ENCODE measurements at regions not wholly inside any gene's neighbourhood (a gene's known extent, or its start where the extent isn't known, plus 50 kb on each side); places are given as distances from the start of the nearest gene placed in this dataset.

DNA sequence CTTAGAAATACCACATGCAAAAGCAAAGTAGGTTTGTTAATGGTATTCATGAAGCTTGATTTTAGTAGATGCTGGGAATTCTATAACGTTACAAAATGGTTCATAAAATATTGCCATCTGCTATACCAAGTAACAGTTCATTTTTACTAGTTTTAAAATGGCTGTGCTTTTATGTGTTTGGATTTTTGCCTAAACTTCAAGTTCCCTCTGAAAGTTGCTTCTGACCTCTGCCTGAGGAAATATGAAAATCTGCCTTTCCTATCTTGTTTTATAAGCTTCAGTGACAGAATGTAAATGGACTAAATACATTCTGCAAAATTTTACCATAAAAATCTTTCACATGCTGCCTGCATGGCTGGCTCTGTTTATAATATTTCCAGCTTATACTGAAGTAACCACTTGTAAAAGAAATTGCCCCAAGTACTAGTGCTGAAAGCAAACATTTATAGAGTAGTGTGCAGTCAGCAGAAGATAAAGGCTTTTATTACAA lies 560.7 kb upstream of the ROBO2 start:
- TF ChIP-seq TAF1 (IDR thresholded peaks at IDR 0.05; ENCODE audit: low read depth) (no peak), FOXM1 (IDR thresholded peaks at IDR 0.05; ENCODE audit: borderline replicate concordance, low read depth) (no peak), CREB1 (IDR thresholded peaks at IDR 0.05; ENCODE audit: low read depth) (no peak), TCF12 (IDR thresholded peaks at IDR 0.05; ENCODE audit: low read depth) (no peak), NFIC (IDR thresholded peaks at IDR 0.05) (no peak), ZBTB7A (IDR thresholded peaks at IDR 0.05; ENCODE audit: low read depth) (no peak), EP300 (IDR thresholded peaks at IDR 0.05; ENCODE audit: borderline replicate concordance) (no peak), RAD21 (IDR thresholded peaks at IDR 0.05; ENCODE audit: low read depth) (no peak), CEBPB (IDR thresholded peaks at IDR 0.05) (no peak), EGR1 (IDR thresholded peaks at IDR 0.05) (no peak), TEAD4 (IDR thresholded peaks at IDR 0.05) (no peak)
- TF ChIP-seq, protein P1, sequence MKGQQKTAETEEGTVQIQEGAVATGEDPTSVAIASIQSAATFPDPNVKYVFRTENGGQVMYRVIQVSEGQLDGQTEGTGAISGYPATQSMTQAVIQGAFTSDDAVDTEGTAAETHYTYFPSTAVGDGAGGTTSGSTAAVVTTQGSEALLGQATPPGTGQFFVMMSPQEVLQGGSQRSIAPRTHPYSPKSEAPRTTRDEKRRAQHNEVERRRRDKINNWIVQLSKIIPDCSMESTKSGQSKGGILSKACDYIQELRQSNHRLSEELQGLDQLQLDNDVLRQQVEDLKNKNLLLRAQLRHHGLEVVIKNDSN (IDR thresholded peaks at IDR 0.05): no peak
- TF ChIP-seq, protein P2, sequence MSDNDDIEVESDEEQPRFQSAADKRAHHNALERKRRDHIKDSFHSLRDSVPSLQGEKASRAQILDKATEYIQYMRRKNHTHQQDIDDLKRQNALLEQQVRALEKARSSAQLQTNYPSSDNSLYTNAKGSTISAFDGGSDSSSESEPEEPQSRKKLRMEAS (IDR thresholded peaks at IDR 0.05): no peak

DNA sequence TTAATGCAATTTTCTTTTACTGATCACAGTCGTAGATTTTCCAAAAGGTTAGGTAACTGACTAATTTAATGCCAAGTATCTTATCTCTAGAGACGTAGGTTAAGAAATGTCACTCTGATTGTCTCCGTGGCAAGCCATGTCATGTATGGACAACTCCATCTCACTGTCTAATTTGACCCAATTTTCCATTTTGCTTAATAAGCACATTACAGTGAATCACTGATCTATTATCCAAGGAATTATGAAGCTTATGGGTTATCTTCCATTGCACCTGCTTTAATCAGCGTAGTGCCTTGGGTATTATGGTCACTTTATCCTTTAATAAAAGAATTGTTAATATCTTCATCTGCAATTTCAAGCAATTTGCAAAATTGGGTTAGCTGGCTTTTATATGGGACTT lies 557.4 kb upstream of the ROBO2 start:
- TF ChIP-seq, protein P3, sequence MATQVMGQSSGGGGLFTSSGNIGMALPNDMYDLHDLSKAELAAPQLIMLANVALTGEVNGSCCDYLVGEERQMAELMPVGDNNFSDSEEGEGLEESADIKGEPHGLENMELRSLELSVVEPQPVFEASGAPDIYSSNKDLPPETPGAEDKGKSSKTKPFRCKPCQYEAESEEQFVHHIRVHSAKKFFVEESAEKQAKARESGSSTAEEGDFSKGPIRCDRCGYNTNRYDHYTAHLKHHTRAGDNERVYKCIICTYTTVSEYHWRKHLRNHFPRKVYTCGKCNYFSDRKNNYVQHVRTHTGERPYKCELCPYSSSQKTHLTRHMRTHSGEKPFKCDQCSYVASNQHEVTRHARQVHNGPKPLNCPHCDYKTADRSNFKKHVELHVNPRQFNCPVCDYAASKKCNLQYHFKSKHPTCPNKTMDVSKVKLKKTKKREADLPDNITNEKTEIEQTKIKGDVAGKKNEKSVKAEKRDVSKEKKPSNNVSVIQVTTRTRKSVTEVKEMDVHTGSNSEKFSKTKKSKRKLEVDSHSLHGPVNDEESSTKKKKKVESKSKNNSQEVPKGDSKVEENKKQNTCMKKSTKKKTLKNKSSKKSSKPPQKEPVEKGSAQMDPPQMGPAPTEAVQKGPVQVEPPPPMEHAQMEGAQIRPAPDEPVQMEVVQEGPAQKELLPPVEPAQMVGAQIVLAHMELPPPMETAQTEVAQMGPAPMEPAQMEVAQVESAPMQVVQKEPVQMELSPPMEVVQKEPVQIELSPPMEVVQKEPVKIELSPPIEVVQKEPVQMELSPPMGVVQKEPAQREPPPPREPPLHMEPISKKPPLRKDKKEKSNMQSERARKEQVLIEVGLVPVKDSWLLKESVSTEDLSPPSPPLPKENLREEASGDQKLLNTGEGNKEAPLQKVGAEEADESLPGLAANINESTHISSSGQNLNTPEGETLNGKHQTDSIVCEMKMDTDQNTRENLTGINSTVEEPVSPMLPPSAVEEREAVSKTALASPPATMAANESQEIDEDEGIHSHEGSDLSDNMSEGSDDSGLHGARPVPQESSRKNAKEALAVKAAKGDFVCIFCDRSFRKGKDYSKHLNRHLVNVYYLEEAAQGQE (IDR thresholded peaks at IDR 0.05; ENCODE audit: low read depth): no peak
- TF ChIP-seq TCF12 (IDR thresholded peaks at IDR 0.05; ENCODE audit: low read depth) (no peak), ZBTB7A (IDR thresholded peaks at IDR 0.05; ENCODE audit: low read depth) (no peak), FOXM1 (IDR thresholded peaks at IDR 0.05; ENCODE audit: borderline replicate concordance, low read depth) (no peak), EP300 (IDR thresholded peaks at IDR 0.05; ENCODE audit: borderline replicate concordance) (no peak)

DNA sequence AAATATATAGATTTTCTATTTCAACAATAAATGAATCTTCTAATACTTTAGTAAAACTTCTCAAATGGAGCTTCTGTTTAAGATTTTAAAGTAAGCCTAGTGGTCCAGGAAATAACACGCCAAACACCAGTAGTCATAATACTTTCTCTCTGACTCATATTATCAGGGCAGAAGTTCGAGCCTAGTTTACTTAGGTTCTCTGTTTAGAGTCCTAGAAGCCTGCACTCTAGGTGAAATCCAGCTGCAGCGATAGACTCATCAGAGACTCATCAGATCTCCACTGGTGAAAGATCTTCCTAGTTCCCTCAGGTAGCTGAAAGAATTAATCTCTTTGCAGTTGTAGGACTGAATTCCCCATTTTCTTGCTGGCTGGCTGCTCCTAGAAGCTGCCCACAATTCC lies 552.5 kb upstream of the ROBO2 start:
- TF ChIP-seq EGR1 (IDR thresholded peaks at IDR 0.05) (no peak), CEBPB (IDR thresholded peaks at IDR 0.05) (no peak), TEAD4 (IDR thresholded peaks at IDR 0.05) (no peak), TCF12 (IDR thresholded peaks at IDR 0.05; ENCODE audit: low read depth) (no peak), YY1 (IDR thresholded peaks at IDR 0.05; ENCODE audit: low read depth) (no peak), NFIC (IDR thresholded peaks at IDR 0.05) (no peak), ZBTB7A (IDR thresholded peaks at IDR 0.05; ENCODE audit: low read depth) (no peak), CREB1 (IDR thresholded peaks at IDR 0.05; ENCODE audit: low read depth) (no peak), RAD21 (IDR thresholded peaks at IDR 0.05; ENCODE audit: low read depth) (no peak)
- TF ChIP-seq, protein P1 (IDR thresholded peaks at IDR 0.05): no peak
- TF ChIP-seq, protein P2 (IDR thresholded peaks at IDR 0.05): no peak

DNA sequence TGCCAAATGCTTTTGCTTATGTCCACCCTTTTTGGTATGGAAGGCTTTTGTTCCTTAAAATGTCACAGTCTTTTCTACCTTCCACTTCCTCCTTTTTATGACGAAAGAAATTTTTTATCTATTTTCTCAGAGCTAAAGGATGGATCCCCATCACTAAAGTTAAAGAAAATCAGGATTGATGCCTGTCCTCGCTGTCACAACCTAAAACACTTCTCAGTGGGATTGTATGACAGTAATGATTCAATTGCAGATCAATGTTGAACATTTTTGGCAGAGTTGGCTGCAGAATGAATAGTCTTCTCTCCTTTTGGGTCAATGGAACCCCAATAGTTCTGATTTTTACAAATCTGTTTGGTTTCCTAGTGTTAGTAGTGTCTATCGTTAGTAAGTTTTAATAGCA lies 549.8 kb upstream of the ROBO2 start:
- TF ChIP-seq RAD21 (IDR thresholded peaks at IDR 0.05; ENCODE audit: low read depth) (no peak), TEAD4 (IDR thresholded peaks at IDR 0.05) (no peak), ZBTB7A (IDR thresholded peaks at IDR 0.05; ENCODE audit: low read depth) (no peak)
- TF ChIP-seq, protein P3 (IDR thresholded peaks at IDR 0.05; ENCODE audit: low read depth): no peak
- TF ChIP-seq, protein P2 (IDR thresholded peaks at IDR 0.05): no peak

DNA sequence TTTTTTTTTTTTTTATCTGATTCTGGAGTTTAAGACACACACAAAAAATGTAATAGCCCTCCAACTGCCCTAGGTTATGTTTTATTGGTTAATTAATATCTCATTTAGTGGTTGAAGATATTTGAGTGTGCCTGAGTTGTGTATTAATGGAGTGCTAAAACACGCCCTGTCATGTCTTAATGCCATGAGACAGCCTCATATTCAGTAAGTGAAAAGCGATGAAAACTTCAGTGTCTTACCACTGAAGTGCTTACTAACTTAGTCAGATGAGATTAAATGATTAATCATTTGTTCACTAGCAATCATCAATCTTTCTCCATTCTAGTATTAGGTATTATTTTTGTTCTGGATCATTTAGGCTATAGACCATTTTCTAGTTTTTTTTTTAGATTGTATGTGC lies 544.7 kb upstream of the ROBO2 start:
- TF ChIP-seq CEBPB (IDR thresholded peaks at IDR 0.05) (no peak), RAD21 (IDR thresholded peaks at IDR 0.05; ENCODE audit: low read depth) (no peak), YY1 (IDR thresholded peaks at IDR 0.05; ENCODE audit: low read depth) (no peak), NFIC (IDR thresholded peaks at IDR 0.05) (no peak), TEAD4 (IDR thresholded peaks at IDR 0.05) (no peak), TCF12 (IDR thresholded peaks at IDR 0.05; ENCODE audit: low read depth) (no peak), EGR1 (IDR thresholded peaks at IDR 0.05) (no peak), EP300 (IDR thresholded peaks at IDR 0.05; ENCODE audit: borderline replicate concordance) (no peak)
- TF ChIP-seq, protein P3 (IDR thresholded peaks at IDR 0.05; ENCODE audit: low read depth): no peak
- TF ChIP-seq, protein P2 (IDR thresholded peaks at IDR 0.05): no peak
